Left lung (tissue), 4 donors: ENCODE measurements at regions not wholly inside any gene's neighbourhood (a gene's known extent, or its start where the extent isn't known, plus 50 kb on each side); places are given as distances from the start of the nearest gene placed in this dataset.
A peak's percentile ranks its signal among the peaks of the same experiment; 100 is the strongest.

Experiments
- ATAC-seq: fragments of 200-7000 bp; cut with Tn5 transposase; one replicate; pipeline ENCODE4 v1.9.1; 2020; ENCODE audit warnings: moderate library complexity
- DNase-seq, 4 donors: peaks; one replicate each; pipeline ENCODE4 v3.0.0-alpha.2; 2013 to 2020
- H3K27ac ChIP-seq, 2 donors: fragments of 200-600 bp; sonication (generic) in 1 of 2; one replicate each; pipeline versions ENCODE4 v1.5.0 to v1.8.0; 2020 to 2021
- H3K27me3 ChIP-seq, 2 donors: fragments of 200-600 bp; sonication (generic) in 1 of 2; one replicate each; pipeline versions ENCODE4 v1.5.0 to v1.8.0; 2020 to 2021
- H3K36me3 ChIP-seq, 2 donors: fragments of 200-600 bp; sonication (generic) in 1 of 2; one replicate each; pipeline versions ENCODE4 v1.5.0 to v1.8.0; 2020 to 2021
- H3K4me1 ChIP-seq, 2 donors: fragments of 200-600 bp; one replicate each; pipeline ENCODE4 v1.8.0; 2021
- H3K4me3 ChIP-seq, 2 donors: fragments of 200-600 bp; sonication (generic) in 1 of 2; one replicate each; pipeline versions ENCODE4 v1.5.0 to v1.8.0; 2020 to 2021; ENCODE audit warnings: mild to moderate bottlenecking in 1 of 2
- H3K9me3 ChIP-seq, 2 donors: fragments of 200-600 bp; sonication (generic) in 1 of 2; one replicate each; pipeline versions ENCODE4 v1.5.0 to v1.8.0; 2020 to 2021
- intact Hi-C, 2 donors: fragments of 100-400 bp; cut with DNase I; formaldehyde crosslinking; loops; one replicate each; pipeline versions ENCODE4 v1.11.2 to v1.14.2; 2022
- TF ChIP-seq, protein P1 (sequence below), 2 donors: fragments of 200-600 bp; sonication (generic) in 1 of 2; IDR thresholded peaks; one replicate each; pipeline versions ENCODE4 v1.5.0 to v1.8.0; 2021; ENCODE audit warnings: antibody characterized with exemption in 2 of 2
- donor health status: DM: no; HTN: yes; CAD: no.
- donor health status: DM: no; HTN: no; CAD: no.

DNA sequence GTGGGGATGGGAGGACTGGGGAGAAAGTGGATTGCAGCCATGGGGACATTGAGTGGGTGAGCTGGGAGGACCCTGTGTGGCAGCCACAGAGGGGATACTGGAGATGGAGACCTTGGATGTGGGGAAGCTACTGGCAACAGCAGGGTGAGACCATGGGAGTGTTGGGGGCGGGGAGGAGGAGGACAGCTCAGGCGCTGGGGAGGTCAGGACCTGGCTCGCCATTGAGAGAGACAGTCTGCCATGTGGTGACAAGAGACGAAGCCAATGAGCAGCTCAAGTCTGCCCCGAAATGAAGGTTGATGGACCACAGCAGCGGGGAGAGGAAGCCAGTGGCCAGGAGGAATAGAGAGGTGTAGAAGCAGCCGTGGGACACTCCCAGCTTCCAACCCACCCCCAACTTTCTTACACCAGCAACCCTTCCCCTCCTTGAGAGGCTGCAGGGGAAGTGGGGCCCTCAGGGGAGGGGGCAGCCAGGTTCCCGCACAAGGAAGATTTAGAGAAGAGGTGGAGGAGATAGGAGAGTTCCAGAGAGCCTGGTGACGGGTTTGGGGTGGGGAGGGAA is 118.1 kb downstream of the ASB7 start:
- Histone ChIP-seq H3K27ac (peak overlapping the region; percentile 13 to 79), H3K4me1 (peaks cover 10 to 17% of the 10 kb centered on the region in 2 donors), H3K27me3 (no peaks in the 10 kb centered on the region), H3K4me3 (no peak overlapping the region), H3K36me3 (no peaks in the 10 kb centered on the region), H3K9me3 (no peaks in the 10 kb centered on the region)
- ATAC-seq (no peak), DNase-seq (peak in 1 of 4 donors; percentile 28)
- intact Hi-C loops: no loop called here
- TF ChIP-seq, protein P1, sequence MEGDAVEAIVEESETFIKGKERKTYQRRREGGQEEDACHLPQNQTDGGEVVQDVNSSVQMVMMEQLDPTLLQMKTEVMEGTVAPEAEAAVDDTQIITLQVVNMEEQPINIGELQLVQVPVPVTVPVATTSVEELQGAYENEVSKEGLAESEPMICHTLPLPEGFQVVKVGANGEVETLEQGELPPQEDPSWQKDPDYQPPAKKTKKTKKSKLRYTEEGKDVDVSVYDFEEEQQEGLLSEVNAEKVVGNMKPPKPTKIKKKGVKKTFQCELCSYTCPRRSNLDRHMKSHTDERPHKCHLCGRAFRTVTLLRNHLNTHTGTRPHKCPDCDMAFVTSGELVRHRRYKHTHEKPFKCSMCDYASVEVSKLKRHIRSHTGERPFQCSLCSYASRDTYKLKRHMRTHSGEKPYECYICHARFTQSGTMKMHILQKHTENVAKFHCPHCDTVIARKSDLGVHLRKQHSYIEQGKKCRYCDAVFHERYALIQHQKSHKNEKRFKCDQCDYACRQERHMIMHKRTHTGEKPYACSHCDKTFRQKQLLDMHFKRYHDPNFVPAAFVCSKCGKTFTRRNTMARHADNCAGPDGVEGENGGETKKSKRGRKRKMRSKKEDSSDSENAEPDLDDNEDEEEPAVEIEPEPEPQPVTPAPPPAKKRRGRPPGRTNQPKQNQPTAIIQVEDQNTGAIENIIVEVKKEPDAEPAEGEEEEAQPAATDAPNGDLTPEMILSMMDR (IDR thresholded peaks at IDR 0.05): no peak

DNA sequence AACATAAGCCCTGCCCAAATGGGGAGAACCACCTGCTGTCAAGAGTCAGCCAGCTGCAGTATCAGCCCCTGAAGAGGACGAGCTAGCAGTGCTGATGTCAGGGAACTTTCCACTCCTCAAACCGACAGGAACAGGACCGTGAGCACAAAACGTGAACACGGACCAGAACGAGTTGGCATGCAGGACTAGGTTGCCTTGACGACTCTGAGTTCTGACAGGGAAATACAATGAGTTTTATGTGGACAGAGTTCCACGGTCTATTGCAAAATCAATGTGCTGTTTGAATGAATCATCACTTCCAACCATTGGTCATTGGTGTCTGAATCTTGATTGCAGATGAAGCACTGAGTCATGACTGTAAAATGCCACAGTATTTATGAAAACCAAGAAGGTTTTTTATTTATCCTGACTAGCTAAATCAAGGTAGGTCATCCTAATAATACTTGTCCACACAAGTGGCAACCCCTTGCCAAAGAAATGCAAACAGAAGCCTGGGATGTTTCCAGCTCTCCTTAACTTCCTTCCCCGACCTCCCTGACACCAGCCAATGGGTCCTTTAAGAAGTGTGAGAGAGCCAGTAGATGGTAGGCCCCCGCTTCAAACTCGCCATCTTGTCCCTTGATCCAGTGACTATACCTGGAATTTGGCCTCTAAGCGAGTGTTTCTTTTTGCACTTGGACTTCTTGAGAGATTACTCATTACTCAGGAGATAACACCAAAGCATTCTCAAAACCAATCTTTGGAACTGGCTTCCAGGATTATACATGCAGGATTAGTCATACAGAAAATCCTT is 119.6 kb downstream of the ASB7 start:
- Histone ChIP-seq H3K27me3 (no peaks in the 10 kb centered on the region), H3K9me3 (no peaks in the 10 kb centered on the region), H3K36me3 (no peaks in the 10 kb centered on the region), H3K4me1 (peaks cover 10 to 17% of the 10 kb centered on the region in 2 donors), H3K4me3 (no peak overlapping the region), H3K27ac (peak overlapping the region; percentile 76 to 87)
- ATAC-seq: peak; percentile 80
- TF ChIP-seq, protein P1 (IDR thresholded peaks at IDR 0.05): no peak
- peak in 3 of 4 donors; percentile 31 to 84 (median 46) for DNase-seq
- intact Hi-C loops: no loop called here

DNA sequence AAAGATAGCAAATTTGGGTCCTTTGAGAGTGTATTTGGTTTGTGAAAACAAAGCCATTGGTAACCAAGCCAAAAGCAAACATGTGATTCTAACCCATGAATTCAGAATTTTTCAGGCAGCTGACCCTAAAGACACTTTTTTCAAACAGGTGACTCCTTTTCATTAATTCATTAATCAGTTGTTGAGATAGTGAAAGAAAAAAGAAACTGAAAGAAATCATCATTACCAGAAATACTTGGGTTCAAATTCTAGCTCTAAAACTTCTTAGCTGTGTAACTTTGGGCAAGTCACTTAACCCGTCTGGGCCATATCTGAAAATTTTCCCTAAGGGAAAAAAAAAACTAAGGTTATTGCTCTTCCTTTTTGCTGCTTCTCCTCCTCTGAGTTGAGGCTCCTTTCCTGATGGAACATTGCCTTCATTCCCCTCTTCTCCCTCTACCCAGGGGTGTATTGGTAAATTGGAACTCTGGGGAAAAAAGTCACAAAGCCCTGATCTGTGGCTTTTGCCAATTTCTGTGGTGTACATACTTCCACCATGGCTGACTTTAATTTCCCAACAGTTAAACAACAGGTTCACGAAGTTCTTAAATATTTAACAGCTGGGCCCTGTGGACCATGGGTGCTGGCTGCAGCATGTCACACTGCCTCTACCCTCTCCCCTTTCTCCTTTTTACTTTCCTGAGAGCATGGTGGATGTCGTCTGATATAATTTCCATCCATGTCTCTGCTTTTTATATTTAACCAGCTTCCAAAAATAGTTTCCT is 120.3 kb downstream of the ASB7 start:
- H3K4me3 ChIP-seq: no peak overlapping the region
- TF ChIP-seq, protein P1 (IDR thresholded peaks at IDR 0.05): no peak
- peaks cover 10 to 17% of the 10 kb centered on the region in 2 donors for H3K4me1 ChIP-seq
- no peaks in the 10 kb centered on the region for H3K27me3 ChIP-seq
- H3K36me3 ChIP-seq: no peaks in the 10 kb centered on the region
- ATAC-seq: no peak
- no peak for DNase-seq
- peak overlapping the region; percentile 76 to 87 for H3K27ac ChIP-seq
- H3K9me3 ChIP-seq: no peaks in the 10 kb centered on the region
- intact Hi-C loops: no loop called here

DNA sequence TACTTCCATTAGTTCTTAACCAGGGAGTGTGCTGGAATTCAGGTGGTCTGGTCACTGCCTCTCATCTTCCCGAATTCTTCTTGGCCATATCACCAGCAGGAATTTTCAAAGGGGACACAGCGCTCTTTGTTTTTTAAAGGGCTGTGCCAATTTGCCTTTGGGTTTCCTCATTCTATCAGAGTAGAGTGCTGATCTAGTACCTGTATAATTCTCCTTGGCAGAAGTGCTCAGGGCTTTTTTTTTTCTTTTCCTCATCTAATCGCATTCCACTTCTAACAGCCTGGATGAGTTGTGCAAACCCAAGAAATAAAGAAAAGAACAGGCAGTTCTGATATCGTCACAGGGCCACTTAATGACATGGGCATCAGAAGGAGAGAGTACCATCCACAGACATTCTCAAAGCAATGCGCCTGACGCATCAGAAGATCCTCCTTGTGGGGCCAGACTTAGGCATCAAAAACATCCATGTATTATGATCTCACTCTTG is 121.0 kb downstream of the ASB7 start:
- DNase-seq: no peak
- intact Hi-C loops: no loop called here
- H3K27me3 ChIP-seq: no peaks in the 10 kb centered on the region
- ATAC-seq: peak; percentile 18
- TF ChIP-seq, protein P1 (IDR thresholded peaks at IDR 0.05): no peak
- no peaks in the 10 kb centered on the region for H3K9me3 ChIP-seq
- H3K27ac ChIP-seq: peak overlapping the region; percentile 76 to 87
- peaks cover 10 to 17% of the 10 kb centered on the region in 2 donors for H3K4me1 ChIP-seq
- H3K36me3 ChIP-seq: no peaks in the 10 kb centered on the region
- no peak overlapping the region for H3K4me3 ChIP-seq
